HG02759 (cell line): ENCODE measurements at regions not wholly inside any gene's neighbourhood (a gene's known extent, or its start where the extent isn't known, plus 50 kb on each side); places are given as distances from the start of the nearest gene placed in this dataset.

Experiments used
- ATAC-seq: cut with Tn5 transposase; IDR thresholded peaks from one replicate; pipeline ENCODE4 v1.9.1; 2021; ENCODE audit warnings: mild to moderate bottlenecking, moderate library complexity; ENCODE audit not compliant: unreplicated experiment

DNA sequence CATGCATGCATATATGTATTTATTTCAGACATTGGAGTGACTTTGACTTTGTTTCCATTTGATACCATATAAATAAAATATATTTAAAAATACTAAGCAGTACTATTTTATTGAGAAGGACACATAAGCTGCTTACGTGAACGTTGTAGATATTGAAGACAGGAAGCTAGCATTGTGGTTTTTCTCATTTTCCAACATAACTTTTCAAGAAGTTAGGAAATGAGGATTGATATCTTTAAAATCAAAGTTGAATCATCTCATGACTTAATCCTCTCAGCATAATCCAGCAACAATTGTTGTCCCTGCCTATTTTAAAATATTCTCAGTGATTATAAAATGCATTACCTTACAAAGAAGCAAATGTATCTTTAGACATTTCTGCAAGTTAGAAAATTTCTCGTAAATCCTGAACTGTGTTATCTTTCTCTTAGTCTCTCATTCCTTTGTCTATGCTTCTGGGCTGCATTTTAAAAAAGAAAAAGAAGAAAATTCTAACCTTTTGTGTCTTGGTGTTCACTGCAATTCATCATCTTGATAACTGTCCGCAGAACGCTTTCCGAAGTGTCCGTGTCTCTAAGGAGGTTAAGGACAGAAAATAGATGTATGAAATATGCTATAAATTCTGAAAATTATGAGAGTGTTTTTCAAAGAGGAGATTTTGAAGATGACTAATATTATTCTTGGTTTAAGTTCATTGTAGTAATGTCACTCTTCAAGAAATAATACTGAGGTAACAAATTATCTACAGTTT, 1089.9 kb upstream of the CDH6 start:
- no peak for ATAC-seq

DNA sequence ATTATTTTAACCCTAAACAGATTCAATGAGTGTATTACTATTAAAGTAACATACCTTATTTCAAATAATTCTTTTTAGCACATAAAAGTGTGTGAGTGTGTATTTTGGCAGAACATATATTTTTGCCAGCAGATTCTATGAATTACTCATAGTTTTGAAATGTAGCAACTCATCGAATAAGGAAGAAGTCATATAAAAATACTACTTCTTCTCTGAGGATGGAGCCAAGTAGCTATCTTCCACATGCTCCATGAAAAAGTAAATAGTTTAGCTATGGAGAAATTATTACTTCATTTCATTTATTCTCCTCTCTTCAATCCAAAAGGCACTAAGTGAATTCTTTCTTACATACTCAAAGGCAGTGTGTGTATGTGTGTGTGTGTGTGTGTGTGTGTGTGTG, 1090.4 kb upstream of the CDH6 start:
- no peak for ATAC-seq

DNA sequence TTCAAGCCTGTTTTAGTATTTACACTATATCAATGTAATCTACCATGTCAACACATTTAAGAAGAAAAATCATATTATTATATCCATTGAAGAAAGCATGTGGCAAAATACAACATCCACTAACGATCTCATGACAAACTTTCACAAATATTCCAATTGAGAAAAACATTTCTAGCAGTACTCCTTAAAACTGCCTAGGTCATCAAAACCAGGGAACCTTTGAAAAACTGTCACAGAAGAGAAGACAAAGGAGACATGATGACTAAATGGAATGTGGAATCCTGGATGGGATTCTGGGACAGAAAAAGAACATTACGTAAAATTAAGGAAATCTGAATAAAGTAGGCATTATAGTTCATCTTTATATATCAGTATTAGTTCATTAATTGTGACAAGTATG, 1091.3 kb upstream of the CDH6 start:
- ATAC-seq: no peak

DNA sequence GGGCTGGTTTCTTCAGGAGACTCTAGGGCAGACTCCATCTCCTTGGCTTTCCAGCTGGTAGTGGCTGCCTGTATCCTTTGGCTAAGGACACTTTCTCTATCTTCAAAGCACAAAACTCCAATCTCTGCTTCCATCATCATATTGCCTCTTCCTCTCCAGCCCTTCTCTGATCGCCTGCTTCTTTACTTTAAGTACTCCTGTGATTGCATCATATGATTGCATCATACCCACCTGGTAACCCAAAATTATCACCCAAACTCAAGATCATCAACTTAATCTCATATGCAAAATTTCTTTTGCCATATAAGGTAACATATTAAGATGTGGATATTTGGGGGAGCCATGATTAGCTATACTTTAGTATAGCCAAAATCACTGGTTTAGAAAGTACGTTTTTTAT, 1092.6 kb upstream of the CDH6 start:
- ATAC-seq: no peak

DNA sequence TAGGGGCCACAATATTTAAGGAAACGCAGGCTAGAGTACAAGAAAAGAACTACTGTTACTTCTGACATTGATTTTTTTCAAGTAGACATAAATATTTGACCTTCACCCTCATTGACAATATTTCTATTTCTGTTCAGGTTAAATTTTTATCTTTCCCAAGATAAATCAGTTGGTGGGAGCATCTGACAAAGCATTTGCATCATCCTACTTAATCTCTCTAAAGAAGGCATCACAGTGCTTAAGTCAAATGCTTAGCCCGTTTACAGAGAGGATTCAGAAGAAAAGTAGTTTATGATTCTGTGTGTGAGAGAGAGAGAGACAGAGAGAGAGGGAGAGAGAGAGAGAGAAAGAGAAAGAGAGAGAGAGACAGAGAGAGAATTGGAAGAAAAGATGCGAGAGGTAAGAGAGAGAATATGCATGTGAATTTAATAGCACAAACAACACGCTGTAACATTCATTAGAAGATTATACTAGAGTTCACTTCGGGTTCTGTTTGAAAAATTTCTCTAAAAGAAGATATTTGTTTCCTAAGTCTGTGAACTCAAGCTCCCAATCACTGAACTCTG, 1093.3 kb upstream of the CDH6 start:
- no peak for ATAC-seq

DNA sequence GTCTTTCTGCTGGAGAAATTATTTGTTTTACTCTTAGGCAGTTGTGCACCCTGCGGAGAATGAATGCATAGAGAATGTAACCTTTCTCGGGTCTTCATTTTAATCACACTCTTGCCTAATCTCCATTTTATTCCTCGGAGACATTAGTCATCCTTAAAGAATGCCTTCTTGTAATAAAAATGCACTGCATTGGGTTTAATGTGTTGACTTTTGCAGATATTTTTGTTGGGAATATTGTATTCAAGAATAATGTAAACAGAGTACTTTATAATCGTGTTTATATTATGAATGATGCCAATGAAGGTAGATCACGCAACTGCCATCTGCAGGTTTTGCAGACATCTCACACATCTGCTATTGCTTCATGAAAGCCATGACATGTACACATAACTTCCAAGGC, 1093.9 kb upstream of the CDH6 start:
- no peak for ATAC-seq

DNA sequence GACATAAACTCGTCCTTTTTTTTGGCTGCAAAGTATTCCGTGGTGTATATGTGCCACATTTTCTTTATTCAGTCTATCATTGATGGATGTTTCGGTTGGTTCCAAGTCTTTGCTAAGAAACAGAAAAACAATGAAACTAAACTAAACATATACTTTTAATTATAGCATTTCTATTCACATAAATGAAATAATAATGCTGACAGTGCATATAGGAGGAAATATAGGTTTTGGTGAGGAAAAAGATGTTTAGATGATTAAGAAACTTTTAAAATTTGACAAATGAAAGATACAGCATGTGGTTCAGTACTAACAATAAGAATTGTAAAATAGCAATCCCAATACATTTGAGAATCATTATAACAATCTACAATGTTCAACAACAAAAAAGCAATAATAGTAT, 1094.5 kb upstream of the CDH6 start:
- no peak for ATAC-seq

DNA sequence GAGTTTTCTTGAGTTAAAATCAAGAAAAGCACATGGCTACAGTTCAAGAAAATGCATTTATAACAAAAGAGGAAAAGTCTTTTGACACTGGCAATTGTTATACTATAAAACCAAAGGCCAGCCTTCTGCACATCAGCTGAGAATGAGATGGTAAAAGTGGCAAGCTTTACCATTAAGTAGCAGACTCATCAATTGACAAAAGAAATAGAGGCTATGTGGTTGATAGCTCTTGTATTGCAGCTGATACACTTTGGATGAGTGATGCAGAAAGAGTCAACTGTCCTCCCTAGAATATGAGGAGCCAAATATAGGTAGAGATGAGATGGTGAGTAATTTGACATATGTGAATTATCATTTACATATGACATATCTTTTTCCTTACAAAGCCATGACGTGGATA, 1100.9 kb upstream of the CDH6 start:
- no peak for ATAC-seq

DNA sequence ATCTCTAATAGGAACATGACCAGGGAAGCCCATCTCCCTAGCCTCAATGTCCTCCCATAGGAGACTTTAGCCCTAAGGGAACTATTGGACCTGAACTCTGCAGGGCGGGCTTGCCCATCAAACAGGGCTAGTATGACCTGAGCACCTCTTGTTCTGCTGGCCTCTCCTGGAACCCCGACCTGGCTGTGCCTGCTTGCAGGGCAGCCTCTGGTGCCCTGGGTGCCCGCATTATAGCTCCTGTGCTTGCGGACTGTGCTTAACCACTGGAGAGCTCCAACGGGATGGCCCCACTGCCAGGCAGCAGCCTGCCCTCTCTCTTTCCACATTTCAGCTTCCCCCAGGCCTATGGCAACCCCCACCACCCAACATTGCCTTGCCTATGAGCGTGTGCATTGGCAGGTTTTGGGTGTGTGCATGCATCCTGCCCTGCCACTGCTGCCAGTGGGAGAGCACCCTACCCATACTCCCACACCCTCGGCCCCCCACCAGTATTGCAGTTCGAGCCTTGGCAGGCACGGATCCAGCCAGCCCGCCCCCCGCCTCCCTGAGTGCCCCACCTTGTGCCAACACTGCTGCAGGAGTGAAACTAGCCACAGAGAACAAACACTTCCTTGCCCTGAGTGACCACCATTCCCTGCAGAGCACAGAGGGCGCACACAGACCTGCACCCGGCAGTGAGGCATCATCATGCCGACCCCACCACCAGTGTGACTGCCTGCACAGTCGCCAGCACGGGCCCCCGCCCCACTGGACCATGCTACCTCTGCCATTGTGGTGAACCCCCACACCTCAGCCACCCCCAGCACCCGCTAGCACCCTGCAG, 1123.8 kb upstream of the CDH6 start:
- ATAC-seq: no peak

DNA sequence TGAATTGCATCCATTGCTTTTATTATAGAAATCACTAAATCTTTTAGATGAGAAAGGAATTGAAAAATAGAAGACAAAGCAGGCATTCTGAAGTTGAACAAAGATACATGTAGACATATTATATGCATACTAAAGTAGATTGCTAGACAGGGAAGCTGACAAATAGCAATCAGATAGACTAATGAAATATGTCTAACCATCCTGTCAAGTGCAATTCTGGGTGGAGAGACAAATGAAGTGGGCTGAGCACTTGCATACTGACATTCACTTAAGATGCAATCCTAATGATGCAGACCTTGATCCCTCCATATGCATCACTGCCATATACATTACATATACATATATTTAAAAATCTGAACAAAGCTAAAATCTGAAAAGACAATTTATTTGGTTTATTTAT, 1130.0 kb upstream of the CDH6 start:
- no peak for ATAC-seq

DNA sequence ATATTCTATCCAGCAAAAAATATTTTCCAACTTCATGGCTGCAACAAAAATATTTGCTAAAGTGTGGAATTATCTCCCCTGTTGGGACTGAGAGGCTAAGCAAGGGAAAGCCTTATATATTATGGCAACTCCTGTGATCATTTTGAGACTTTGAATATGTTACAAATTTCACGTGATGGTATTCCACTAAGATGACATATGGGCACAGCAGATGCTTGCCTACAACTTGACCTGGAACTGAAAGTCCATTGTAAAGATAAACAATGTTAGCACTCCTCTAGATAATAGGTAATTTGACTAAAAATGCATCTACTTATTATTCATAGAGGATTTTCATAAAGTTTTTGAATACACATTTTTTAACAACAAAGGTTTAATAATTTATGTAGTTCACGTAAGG, 1141.5 kb upstream of the CDH6 start:
- no peak for ATAC-seq

DNA sequence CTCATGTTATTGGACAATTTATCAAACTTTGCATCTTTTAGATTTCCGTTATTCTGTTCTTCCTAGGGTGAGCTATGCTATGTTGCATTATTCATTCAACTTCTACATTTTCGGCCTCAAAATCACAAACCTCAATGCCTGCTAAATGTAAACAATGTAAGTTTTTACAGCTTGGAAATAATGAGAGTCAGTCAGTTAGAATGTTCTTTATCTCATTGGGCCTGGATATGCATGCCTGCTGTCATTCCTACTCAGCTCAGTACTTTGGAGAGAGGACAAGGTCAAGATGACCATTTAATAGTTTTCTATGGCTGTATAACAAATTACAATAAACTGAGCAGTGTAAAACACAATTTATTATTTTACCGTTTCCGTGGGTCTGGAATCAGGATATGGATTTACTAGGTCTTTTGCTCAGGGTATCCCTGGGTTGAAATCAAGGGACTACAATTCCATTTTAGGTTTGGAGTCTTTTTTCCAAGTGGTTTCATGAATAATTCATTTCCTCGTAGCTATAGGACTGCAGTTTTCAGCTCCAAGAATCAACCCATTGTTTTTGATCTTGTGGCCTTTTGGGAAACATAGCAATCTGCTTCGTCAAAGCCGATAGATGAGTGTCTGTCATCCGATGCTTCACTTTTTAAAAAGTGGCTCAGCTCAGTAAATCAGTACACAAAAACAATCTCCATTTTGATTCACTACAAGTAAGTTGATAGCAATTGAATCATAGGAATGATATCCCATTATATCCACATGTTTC, 1143.2 kb upstream of the CDH6 start:
- ATAC-seq: no peak

DNA sequence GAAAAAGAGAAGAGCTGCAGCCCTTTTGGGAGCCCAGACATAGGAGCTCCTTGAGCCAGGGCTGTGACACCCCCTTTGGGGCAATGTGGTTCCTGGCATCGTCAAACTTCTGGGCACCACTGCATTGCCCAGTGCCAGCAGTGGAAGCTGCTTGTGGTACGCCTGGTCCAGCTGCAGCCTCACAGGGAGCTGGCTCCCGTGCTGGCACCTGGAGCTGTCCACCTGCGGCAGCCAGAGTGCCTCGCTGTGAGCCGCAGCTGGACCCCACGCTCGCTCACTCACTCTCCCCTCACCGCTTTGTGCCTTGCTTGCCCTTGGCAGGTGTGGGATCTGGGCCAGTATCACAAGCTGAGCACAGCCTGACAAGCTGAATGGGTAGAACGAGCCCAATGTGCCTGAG, 1150.8 kb upstream of the CDH6 start:
- no peak for ATAC-seq

DNA sequence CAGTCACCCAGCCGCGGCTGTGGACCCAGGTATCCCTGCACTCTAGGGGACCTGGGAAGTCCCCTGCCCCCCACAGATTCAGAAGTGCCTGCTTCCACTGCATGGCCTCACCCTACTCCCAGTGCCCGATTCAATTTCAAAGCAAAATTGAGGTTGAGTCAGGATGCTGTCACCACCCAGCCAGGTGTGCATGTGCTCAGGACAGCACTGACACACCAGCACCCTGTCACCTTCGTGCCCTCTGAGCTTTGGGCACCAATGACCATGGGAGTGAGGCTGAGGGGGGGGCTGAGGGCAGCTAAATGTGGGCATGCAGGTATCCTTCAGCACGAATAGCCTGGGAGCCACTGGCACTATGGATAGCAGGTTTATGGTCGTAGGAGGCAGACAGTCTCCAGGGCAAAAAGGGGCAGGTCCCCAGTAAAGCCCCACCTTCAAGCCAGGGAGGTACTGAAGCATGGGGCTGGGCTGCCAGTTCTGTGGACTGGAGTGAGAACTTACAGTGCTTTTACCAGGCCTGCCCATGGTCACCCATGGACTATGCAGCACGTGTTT, 1151.6 kb upstream of the CDH6 start:
- ATAC-seq: no peak

DNA sequence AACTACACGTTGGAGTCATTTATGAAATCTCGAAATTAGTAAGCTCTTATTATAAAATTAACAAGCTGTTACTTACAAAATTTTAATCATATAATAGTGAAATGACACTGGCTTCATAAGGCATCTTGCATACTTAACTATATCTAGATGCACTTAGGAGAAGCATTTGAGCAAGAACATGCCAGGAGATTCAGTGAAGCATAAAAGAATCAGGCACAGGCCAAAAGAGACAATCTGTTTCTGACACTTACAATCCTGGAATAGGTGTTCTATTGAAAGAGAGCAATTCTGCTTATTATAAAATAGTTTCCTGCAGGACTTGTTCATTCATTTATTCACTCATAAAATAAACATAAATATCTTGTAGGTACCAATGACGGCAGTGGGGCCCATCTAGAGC, 1152.2 kb upstream of the CDH6 start:
- no peak for ATAC-seq

DNA sequence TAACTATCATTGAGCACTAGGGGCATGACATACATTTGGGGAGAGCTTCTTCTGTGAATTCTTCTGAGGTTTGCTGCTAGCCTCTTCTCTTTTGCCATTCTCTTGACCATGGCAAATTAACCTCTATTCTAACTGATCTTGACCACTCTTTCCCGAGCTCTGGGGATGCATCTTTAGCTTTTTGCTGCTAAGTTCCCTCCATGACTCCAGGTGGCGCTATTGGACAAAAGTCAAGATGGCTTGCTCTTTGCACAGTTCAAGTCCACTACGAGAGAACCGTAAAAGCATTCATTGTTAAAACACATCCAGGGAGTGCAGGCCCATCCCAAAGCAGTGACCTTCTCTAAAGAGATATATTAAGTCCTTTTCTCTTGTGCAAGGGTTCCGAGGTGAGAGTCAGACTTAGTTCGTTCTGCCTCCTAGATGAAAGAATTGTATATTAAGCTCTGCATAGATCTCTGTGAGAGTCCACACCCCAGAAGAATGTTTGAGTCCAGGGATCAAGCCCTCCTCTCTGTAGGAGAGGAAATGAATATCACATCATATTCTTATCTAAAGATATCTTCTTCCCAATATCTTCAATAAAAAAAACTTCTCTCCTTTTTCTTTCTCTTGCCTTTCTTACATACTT, 1152.9 kb upstream of the CDH6 start:
- ATAC-seq: peak; percentile 76

DNA sequence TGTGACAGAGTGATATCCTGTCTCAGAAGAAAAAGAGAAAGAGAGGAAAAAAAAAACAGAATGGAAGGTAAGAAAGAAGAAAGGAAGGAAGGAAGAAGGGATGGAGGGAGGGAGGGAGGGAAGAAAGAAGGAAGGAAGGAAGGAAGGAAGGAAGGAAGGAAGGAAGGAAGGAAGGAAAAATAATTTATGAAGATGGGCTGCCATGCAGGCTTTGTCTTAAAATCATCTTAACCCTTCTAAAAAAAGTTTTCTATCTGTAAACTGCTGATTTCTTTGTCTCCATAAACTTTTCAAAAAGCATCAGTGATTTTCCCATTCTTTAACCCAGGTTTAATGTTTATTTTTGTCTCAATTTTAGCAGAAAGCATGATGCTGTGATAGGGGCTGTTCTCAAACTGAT, 1154.1 kb upstream of the CDH6 start:
- ATAC-seq: no peak

DNA sequence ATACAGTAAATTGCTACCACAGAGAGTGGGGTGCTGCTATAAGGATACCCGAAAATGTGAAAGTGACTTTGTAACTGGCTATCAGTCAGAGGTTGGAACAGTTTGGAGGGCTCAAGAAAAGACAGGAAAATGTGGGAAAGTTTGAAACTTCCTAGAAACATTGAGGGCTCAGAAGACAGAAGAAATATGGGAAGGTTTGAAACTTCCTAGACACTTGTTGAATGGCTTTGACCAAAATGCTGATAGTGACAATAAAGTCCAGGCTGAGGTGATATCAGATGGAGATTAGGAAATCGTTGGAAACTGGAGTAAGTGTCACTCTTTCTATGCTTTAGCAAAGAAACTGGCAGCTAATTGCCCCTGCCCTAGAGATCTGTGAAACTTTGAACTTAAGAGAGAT, 1158.6 kb upstream of the CDH6 start:
- no peak for ATAC-seq

DNA sequence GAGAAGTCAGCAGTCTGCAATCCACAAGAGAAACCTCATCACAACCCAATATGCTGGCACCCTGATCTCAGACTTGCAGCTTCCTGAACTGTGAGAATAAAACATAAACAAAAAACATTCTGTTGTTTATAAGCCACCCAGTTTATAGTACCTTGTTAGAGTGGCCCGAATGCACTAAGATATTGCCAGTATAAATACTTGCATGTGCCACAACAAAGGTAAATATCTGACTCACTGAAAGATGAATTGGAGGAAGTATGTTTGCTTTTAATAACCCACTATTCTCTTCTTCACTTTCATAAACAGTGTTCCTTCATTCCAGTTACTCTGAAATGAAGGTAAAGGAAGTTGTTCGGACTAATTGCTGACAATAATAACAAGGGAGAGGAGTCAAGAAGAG, 1163.4 kb upstream of the CDH6 start:
- ATAC-seq: no peak

DNA sequence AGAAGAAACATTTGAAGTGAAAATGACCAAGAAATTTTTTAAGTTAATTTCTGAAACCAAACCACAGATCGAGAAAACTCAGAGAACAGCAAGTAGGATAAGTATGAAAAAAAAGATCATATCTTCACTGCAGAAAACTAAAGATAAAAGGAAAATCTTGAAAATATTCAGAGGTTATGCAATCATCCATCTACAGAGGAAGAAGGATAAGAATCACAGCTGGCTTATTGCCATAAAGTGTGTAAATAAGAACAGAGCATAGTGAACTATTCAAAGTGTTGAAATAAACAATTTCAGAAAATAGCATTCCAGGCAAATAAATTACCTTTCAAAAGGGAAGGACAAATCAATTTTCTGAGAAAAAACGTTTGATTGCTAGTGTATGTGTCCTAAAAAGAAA, 1191.7 kb upstream of the CDH6 start:
- no peak for ATAC-seq

DNA sequence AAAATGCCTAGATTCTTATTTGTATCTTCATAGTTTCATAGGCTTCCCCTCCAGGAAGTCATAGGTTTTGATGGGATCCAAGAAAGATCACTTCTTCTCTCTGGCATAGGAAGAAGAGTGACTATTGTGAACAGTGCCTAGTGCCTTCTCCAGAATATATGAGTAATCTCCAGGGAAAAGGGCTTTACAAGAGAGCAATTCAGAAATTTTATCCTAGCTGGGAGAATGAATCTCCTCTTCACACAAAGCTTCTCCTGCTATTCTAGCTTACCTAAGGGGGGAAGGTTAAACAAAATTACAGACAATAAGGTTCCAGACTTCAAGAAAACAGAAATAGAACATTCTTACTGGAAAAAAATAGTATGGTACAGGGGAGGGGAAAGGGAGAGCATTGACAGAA, 1193.3 kb upstream of the CDH6 start:
- no peak for ATAC-seq
